HUES48 (cell line): ENCODE measurements at regions not wholly inside any gene's neighbourhood (a gene's known extent, or its start where the extent isn't known, plus 50 kb on each side); places are given as distances from the start of the nearest gene placed in this dataset.

ENCODE experiments used
- H3K27ac ChIP-seq: one replicate; pipeline ENCODE4 v1.7.0; 2013; ENCODE audit warnings: low read depth, low read length, inconsistent platforms
- H3K27me3 ChIP-seq: 2 replicates; pipeline ENCODE4 v1.6.1; 2013; ENCODE audit warnings: mild to moderate bottlenecking, low read length; ENCODE audit not compliant: control insufficient read depth, insufficient read depth
- H3K36me3 ChIP-seq: 2 replicates; pipeline ENCODE4 v1.6.1; 2013; ENCODE audit warnings: low read length; ENCODE audit not compliant: control insufficient read depth, insufficient read depth
- H3K4me1 ChIP-seq: 2 replicates; pipeline ENCODE4 v1.6.1; 2013; ENCODE audit warnings: mild to moderate bottlenecking, low read length; ENCODE audit not compliant: control insufficient read depth, insufficient read depth
- H3K4me3 ChIP-seq: 2 replicates; pipeline ENCODE4 v1.5.1; 2013; ENCODE audit warnings: mild to moderate bottlenecking, low read depth, low read length
- H3K9ac ChIP-seq: 2 replicates; pipeline ENCODE4 v1.6.1; 2013; ENCODE audit warnings: mild to moderate bottlenecking, low read depth, low read length, moderate library complexity
- H3K9me3 ChIP-seq: 2 replicates; pipeline ENCODE4 v1.6.1; 2013; ENCODE audit warnings: low read length; ENCODE audit not compliant: control insufficient read depth, insufficient read depth

DNA sequence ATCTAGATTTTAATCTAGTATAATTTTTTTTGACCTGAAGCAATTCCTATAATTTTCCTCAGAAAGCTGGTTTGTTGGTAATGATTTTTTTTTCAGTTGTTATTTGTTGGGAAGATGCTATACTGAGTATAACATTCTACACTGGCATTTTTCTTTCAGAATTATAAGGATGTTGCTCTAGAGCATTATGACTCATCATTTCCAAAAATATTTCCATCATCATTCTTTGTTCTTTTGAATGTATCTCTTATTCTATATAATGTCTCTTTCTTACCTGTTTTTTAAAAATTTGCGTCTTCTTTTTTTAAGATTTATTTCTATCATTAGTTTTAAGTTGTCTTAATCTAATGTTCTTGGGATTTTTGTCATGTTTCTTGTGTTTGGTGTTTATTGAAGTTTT lies 356.5 kb upstream of the KCND2 start:
- Histone ChIP-seq H3K4me1 (no peaks in the 10 kb centered on the region), H3K4me3 (no peak overlapping the region), H3K27ac (no peak overlapping the region)

DNA sequence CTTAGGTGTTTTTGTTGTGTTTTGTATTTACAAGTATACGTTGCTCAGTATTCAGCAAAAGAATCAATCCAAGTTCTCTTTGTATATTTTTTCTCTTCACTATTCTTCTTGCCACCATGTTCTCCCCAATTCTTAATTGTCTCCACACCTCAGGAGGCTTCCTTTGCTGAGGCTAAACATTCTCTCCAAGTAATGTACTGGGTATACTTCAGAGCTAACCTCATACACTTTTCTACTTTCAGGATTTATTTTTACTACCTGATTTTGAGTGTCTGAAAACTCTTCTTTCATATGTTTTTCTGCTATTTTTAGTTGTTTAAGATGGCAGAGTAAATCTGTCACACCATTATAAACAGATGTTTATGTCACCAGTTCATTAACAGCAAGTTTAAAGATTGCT lies 354.8 kb upstream of the KCND2 start:
- H3K9me3 ChIP-seq = no peaks in the 10 kb centered on the region
- H3K36me3 ChIP-seq = no peaks in the 10 kb centered on the region
- H3K4me3 ChIP-seq = no peak overlapping the region
- H3K9ac ChIP-seq = no peak overlapping the region
- H3K4me1 ChIP-seq = no peaks in the 10 kb centered on the region
- no peak overlapping the region for H3K27ac ChIP-seq
- H3K27me3 ChIP-seq = no peaks in the 10 kb centered on the region

More for the DNA sequence above, 356.5 kb upstream of the KCND2 start:
- H3K9ac ChIP-seq = no peak overlapping the region
- no peaks in the 10 kb centered on the region for H3K27me3 ChIP-seq
- no peaks in the 10 kb centered on the region for H3K36me3 ChIP-seq
- no peaks in the 10 kb centered on the region for H3K9me3 ChIP-seq

DNA sequence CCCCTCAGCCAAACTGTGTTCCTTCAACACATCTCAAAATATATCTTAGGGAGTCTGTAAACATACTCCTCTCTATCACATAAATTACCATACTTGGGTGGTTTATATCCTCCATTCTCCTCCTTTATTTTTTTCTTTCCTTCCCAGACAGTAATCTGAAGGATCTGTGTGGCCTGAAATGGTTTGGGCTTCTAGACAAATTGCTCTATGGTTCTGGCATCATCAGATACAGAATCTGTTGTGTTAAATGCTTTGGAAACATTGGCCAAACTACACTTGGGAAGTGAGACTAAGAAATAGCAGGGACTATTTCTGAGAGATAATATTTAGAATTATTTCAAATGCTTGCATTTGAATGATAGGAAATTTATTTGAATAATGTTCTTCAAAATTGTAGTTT lies 353.0 kb upstream of the KCND2 start:
- Histone ChIP-seq H3K27ac (no peak overlapping the region), H3K4me1 (no peaks in the 10 kb centered on the region), H3K36me3 (no peaks in the 10 kb centered on the region), H3K9ac (no peak overlapping the region), H3K4me3 (no peak overlapping the region), H3K27me3 (no peaks in the 10 kb centered on the region), H3K9me3 (no peaks in the 10 kb centered on the region)

DNA sequence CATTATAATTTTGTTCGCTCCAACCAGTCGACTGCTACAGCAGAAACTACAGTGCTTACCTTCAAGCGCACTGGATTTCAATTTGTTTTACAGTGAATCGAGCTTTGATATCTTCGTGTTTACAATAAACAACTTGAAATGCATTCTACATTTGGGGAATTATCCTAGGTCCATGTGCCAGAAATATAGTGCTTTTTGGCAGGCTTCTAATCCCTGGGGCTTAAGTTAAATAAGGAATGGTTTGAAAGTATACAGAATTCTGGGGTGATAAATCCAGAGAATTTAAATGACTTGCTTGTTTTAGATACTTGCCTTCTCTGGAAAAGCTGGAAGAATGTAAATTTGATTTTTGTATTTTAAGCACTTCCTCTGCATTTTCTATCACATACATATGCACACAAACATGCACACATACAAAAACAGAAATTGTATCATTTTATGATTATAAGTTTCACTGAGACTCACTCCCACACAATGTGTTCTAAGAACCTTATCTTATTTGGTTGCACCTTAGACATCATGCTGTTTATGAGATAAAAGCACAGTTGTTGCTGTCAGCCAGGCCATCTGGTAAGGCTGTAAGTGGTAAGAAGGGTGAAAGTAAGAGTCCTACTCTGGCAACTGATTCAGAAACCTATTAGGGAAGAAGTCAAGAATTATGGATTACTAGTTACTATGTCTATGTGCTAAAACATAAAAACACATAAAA lies 347.2 kb upstream of the KCND2 start:
- Histone ChIP-seq H3K4me3 (no peak overlapping the region), H3K27me3 (no peaks in the 10 kb centered on the region), H3K9ac (no peak overlapping the region), H3K4me1 (no peaks in the 10 kb centered on the region), H3K27ac (no peak overlapping the region), H3K36me3 (no peaks in the 10 kb centered on the region), H3K9me3 (no peaks in the 10 kb centered on the region)

DNA sequence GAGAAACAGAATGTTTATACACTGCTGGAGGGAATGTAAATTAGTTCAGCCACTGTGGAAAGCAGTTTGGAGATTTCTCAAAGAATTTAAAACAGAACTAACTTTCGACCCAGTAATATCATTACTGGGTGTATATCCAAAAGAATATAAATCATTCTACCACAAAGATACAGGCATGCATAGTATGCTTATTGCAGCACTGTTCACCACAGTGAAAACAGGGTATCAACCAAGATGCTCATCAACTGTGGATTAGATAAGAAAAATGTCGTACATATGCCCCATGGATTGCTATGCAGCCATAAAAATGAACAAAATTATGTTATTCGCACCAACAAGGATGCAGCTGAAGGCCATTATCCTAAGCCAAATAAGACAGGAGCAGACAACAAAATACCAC lies 343.1 kb upstream of the KCND2 start:
- Histone ChIP-seq H3K27ac (no peak overlapping the region), H3K9me3 (no peaks in the 10 kb centered on the region), H3K36me3 (no peaks in the 10 kb centered on the region), H3K4me3 (no peak overlapping the region), H3K27me3 (no peaks in the 10 kb centered on the region), H3K9ac (no peak overlapping the region), H3K4me1 (no peaks in the 10 kb centered on the region)

DNA sequence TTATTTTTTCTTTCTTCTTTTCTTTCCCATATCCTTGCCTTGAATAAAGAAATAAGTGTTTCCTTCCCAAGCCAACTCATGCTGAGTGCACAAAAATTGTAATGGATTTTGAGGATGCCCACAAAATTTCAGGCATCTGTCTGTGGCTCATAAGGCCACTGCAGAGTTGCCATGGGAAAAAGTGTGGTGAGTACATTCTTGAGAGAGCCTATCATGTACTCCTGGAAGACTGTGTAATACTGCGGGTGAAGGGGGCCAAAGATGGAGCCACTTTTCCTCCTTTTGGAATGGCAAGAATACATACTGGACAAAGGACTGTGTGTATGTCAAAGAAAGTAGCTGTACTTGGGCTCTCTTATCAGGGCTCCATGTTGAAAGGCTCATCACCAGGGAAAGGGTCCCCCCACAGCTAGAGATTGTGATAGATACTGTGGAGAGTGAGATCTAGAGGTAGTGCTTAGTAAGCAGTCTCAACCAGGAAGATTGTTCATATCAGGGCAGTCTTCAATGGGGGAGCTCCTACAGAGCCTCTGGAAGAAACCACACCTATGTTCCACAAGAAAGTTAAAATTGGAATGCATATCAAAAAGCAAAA lies 341.6 kb upstream of the KCND2 start:
- Histone ChIP-seq H3K27ac (no peak overlapping the region), H3K9me3 (no peaks in the 10 kb centered on the region), H3K27me3 (no peaks in the 10 kb centered on the region), H3K4me3 (no peak overlapping the region), H3K9ac (no peak overlapping the region), H3K4me1 (no peaks in the 10 kb centered on the region), H3K36me3 (no peaks in the 10 kb centered on the region)

DNA sequence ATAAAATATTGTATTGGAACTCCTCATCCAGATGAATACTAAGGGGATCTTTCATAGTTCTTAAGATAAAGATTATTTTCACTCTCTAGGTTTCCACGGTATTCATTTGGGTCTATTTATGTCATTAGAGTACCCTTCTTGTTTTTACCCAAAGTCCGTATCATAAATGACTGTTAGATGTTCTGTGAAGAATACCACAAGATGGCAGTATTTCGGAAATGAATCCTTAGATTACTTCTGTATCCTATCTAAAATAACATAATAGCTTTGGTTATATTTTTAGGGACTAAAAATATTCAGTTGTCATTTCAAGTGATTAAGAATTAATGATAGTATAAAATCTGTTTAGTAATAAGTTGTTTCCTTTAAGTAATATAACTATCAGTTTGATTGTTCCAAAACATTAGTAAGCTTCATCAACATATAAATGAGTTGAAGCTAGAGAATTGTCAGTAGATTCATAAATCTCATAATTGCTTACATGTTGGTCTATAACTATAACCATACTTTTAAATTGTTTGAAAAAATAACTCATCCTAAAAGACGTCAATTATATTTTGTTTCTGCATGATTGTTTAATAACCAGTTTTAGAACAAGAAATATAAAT lies 337.5 kb upstream of the KCND2 start:
- H3K27ac ChIP-seq = no peak overlapping the region
- no peak overlapping the region for H3K9ac ChIP-seq
- H3K27me3 ChIP-seq = no peaks in the 10 kb centered on the region
- H3K36me3 ChIP-seq = no peaks in the 10 kb centered on the region
- H3K4me1 ChIP-seq = no peaks in the 10 kb centered on the region
- H3K4me3 ChIP-seq = no peak overlapping the region
- H3K9me3 ChIP-seq = no peaks in the 10 kb centered on the region

DNA sequence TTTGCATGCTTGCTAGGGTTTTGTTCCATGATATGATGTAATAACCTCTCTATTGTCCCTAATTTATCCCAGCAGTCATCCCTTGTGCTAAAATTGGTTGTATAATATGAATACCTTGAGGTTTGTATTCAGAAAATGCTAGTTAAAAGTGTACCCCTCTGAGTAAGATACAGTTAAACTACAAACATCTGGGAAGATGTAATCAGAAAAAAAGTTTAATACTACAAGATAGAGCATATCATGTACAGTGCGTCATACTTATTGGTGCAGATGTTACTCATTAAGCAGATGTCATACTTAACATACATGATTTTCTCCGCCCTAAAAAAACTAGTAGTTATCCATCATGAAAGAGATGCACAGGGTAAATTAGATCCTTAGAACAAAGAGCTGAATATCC lies 336.1 kb upstream of the KCND2 start:
- Histone ChIP-seq H3K9me3 (no peaks in the 10 kb centered on the region), H3K27me3 (no peaks in the 10 kb centered on the region), H3K9ac (no peak overlapping the region), H3K36me3 (no peaks in the 10 kb centered on the region), H3K4me3 (no peak overlapping the region), H3K4me1 (no peaks in the 10 kb centered on the region), H3K27ac (no peak overlapping the region)

DNA sequence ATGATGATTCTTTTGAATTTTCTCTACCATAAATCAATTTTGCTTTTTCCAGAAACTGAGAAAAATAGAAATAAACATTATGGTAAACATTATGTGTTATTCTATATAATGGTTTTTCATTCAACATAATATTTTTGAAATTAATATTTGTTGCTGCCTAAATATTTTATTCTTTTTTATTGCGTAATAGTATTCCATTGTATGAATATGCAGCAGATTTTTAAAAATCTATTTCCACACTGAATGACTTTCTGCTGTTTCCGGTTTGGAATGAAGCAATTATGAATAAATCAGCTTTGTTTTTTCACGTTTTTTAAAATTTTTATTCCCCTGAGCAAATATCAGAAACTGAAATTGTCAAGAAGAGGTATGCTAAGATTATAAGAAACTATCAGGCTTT lies 335.2 kb upstream of the KCND2 start:
- Histone ChIP-seq H3K36me3 (no peaks in the 10 kb centered on the region), H3K27me3 (no peaks in the 10 kb centered on the region), H3K4me1 (no peaks in the 10 kb centered on the region), H3K9ac (no peak overlapping the region), H3K4me3 (no peak overlapping the region), H3K27ac (no peak overlapping the region), H3K9me3 (no peaks in the 10 kb centered on the region)

DNA sequence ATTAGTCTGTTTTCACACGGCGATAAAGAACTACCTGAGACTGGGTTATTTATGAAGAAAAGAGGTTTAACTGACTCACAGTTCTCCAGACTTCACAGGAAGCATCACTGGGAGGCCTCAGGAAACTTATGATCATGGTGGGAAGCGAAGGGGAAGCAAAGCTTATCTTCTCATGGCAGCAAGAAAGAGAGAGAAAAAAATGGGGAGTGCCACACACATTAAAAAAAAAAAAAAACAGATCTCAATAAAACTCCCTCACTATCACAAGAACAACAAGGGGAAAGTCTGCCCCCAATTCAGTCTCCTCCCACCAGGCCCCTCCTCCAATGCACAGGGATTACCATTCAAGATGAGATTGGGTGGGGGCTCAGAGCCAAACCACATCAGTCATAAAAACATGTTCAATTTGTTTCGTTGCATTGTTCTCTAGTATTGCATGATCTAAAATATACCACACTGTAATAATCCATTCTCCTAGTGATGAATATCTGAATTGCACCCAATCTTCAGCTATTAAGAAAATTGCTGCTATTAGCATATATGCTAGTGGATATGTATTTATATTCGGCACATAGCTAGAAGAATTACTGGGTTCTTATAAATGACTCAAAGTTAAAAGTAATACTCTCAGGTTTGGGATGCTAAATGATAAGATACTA lies 328.9 kb upstream of the KCND2 start:
- no peak overlapping the region for H3K9ac ChIP-seq
- no peak overlapping the region for H3K27ac ChIP-seq
- H3K4me3 ChIP-seq = no peak overlapping the region
- no peaks in the 10 kb centered on the region for H3K9me3 ChIP-seq
- no peaks in the 10 kb centered on the region for H3K4me1 ChIP-seq
- no peaks in the 10 kb centered on the region for H3K36me3 ChIP-seq
- no peaks in the 10 kb centered on the region for H3K27me3 ChIP-seq

DNA sequence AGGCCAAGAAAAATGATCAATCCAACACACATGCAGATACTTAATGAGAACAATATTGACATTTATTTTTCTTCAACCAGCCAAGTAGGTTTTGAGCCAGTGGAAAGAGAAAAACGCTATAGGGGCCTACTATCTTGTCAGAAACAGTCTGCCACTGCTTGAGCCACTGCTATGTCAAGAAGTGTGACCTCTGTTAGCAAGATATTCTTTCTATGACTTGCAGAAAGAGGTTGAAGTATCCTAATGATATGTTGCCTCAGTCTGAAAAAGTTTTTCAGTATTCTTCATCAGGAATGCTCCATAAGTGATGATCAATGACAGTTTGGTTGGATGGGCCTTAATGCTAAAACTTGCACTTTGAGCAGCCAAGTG lies 328.4 kb upstream of the KCND2 start:
- Histone ChIP-seq H3K9ac (no peak overlapping the region), H3K4me3 (no peak overlapping the region), H3K9me3 (no peaks in the 10 kb centered on the region), H3K27ac (no peak overlapping the region), H3K4me1 (no peaks in the 10 kb centered on the region), H3K36me3 (no peaks in the 10 kb centered on the region), H3K27me3 (no peaks in the 10 kb centered on the region)
